ENCODE measurements at regions not wholly inside any gene's neighbourhood (a gene's known extent, or its start where the extent isn't known, plus 50 kb on each side); places are given as distances from the start of the nearest gene placed in this dataset.

DNA sequence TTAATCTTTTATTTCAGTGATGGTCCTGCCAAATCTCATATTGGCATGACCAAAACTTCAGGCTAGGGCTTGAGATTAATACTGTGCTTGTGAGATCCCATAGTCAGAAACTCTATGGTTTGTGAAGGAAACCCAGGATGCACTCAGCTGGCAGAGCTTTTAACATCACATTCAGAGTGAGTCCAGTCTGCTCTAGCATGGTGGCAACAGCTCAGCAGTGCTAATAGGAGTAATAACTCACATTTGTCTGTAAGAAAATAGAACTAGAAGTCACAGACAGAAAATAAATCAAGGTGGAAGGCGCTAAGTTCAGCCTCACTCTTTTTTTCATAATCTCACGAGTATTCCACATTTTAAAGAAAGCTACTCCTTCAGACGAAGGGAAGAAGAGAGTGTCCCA is 549.3 kb upstream of the TENM4 start:
- DNase-seq (ENCODE audit: extremely low spot score) = no peak
- CTCF ChIA-PET = no interaction called here
- POLR2A ChIA-PET = no interaction called here
- TF ChIP-seq HDGF (IDR thresholded peaks at IDR 0.05; ENCODE audit: borderline replicate concordance) = no peak
- no peak for TF ChIP-seq BHLHE40 (IDR thresholded peaks at IDR 0.05; ENCODE audit: borderline replicate concordance)
- TF ChIP-seq FOXK2 (IDR thresholded peaks at IDR 0.05) = no peak
- no peak for TF ChIP-seq SP1 (IDR thresholded peaks at IDR 0.05)
- TF ChIP-seq SUZ12 (IDR thresholded peaks at IDR 0.05) = no peak
- TF ChIP-seq FOXM1 (IDR thresholded peaks at IDR 0.05; ENCODE audit: borderline replicate concordance) = no peak
- no peak for TF ChIP-seq CTBP1 (IDR thresholded peaks at IDR 0.05; ENCODE audit: borderline replicate concordance)
- TF ChIP-seq L3MBTL2 (conservative IDR thresholded peaks at IDR 0.05) = no peak
- TF ChIP-seq, protein P1, sequence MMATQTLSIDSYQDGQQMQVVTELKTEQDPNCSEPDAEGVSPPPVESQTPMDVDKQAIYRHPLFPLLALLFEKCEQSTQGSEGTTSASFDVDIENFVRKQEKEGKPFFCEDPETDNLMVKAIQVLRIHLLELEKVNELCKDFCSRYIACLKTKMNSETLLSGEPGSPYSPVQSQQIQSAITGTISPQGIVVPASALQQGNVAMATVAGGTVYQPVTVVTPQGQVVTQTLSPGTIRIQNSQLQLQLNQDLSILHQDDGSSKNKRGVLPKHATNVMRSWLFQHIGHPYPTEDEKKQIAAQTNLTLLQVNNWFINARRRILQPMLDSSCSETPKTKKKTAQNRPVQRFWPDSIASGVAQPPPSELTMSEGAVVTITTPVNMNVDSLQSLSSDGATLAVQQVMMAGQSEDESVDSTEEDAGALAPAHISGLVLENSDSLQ (IDR thresholded peaks at IDR 0.05) = no peak
- no peak for TF ChIP-seq LEF1 (IDR thresholded peaks at IDR 0.05; ENCODE audit: borderline replicate concordance)
- TF ChIP-seq ELF4 (IDR thresholded peaks at IDR 0.05) = no peak
- TF ChIP-seq ZNF384 (IDR thresholded peaks at IDR 0.05) = no peak

DNA sequence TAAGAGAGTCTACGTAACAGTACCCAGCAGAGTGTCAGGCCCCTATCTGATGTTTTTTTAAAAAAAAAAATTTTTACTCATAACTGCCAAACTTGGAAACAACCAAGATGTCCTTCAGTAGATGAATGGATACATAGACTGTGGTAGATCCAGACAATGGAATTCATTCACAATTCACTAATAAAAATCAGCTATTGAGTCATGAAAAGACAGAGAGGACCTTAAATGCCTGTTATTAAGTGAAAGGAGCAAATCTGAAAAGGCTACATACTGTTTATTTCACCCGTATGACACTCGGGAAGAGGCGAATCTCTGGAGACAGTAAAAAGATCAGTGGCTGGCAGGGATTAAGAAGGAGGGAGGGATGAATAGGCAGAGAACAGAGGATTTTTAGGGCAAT is 541.4 kb upstream of the TENM4 start:
- DNase-seq (ENCODE audit: extremely low spot score) = no peak
- no peak for TF ChIP-seq ELF4 (IDR thresholded peaks at IDR 0.05)
- TF ChIP-seq, protein P1 (IDR thresholded peaks at IDR 0.05) = no peak
- TF ChIP-seq HDGF (IDR thresholded peaks at IDR 0.05; ENCODE audit: borderline replicate concordance) = no peak
- TF ChIP-seq FOXM1 (IDR thresholded peaks at IDR 0.05; ENCODE audit: borderline replicate concordance) = no peak
- TF ChIP-seq LEF1 (IDR thresholded peaks at IDR 0.05; ENCODE audit: borderline replicate concordance) = no peak
- TF ChIP-seq BHLHE40 (IDR thresholded peaks at IDR 0.05; ENCODE audit: borderline replicate concordance) = no peak
- no peak for TF ChIP-seq SP1 (IDR thresholded peaks at IDR 0.05)
- TF ChIP-seq ZNF384 (IDR thresholded peaks at IDR 0.05) = no peak
- TF ChIP-seq TARDBP (IDR thresholded peaks at IDR 0.05) = no peak
- TF ChIP-seq FOXA1 (IDR thresholded peaks at IDR 0.05) = no peak
- no peak for TF ChIP-seq CTBP1 (IDR thresholded peaks at IDR 0.05; ENCODE audit: borderline replicate concordance)
- no peak for TF ChIP-seq NFRKB (IDR thresholded peaks at IDR 0.05)
- CTCF ChIA-PET = interaction anchor here (0.6 kb wide), 1 partner anchor 1703 kb away, joined by 3 read pairs; no protein-coding TSS in a partner anchor
- POLR2A ChIA-PET = no interaction called here

DNA sequence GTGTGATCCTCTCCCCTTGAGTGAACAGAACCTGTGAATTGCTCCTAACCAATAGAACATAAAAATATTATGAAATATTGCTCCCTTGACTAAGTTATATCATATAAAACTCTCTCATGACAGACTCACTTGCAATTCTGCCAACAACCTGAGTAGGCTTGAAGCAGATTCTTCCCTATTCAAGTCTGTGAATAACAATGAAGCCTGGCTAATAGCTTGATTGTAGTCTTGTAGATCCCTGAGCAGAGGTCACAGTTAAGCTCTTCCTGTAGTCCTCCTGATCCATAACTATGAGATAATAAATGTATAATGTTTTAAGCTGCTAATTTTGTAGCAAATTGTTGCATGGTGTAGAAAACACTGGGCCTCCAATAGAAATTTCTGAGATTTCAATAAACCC is 540.1 kb upstream of the TENM4 start:
- ChIA-PET CTCF (no interaction called here), POLR2A (no interaction called here)
- TF ChIP-seq FOXK2 (IDR thresholded peaks at IDR 0.05) = no peak
- TF ChIP-seq L3MBTL2 (conservative IDR thresholded peaks at IDR 0.05) = no peak
- TF ChIP-seq SP1 (IDR thresholded peaks at IDR 0.05) = no peak
- TF ChIP-seq FOXA1 (IDR thresholded peaks at IDR 0.05) = no peak
- TF ChIP-seq NFRKB (IDR thresholded peaks at IDR 0.05) = no peak
- TF ChIP-seq HDGF (IDR thresholded peaks at IDR 0.05; ENCODE audit: borderline replicate concordance) = no peak
- TF ChIP-seq ZNF384 (IDR thresholded peaks at IDR 0.05) = no peak
- no peak for TF ChIP-seq TARDBP (IDR thresholded peaks at IDR 0.05)
- no peak for TF ChIP-seq ELF4 (IDR thresholded peaks at IDR 0.05)
- no peak for TF ChIP-seq CTBP1 (IDR thresholded peaks at IDR 0.05; ENCODE audit: borderline replicate concordance)
- TF ChIP-seq FOXM1 (IDR thresholded peaks at IDR 0.05; ENCODE audit: borderline replicate concordance) = no peak
- TF ChIP-seq SUZ12 (IDR thresholded peaks at IDR 0.05) = no peak
- TF ChIP-seq BHLHE40 (IDR thresholded peaks at IDR 0.05; ENCODE audit: borderline replicate concordance) = no peak
- TF ChIP-seq, protein P1 (IDR thresholded peaks at IDR 0.05) = no peak
- no peak for TF ChIP-seq ARNT (IDR thresholded peaks at IDR 0.05)
- no peak for TF ChIP-seq LEF1 (IDR thresholded peaks at IDR 0.05; ENCODE audit: borderline replicate concordance)
- no peak for DNase-seq (ENCODE audit: extremely low spot score)

DNA sequence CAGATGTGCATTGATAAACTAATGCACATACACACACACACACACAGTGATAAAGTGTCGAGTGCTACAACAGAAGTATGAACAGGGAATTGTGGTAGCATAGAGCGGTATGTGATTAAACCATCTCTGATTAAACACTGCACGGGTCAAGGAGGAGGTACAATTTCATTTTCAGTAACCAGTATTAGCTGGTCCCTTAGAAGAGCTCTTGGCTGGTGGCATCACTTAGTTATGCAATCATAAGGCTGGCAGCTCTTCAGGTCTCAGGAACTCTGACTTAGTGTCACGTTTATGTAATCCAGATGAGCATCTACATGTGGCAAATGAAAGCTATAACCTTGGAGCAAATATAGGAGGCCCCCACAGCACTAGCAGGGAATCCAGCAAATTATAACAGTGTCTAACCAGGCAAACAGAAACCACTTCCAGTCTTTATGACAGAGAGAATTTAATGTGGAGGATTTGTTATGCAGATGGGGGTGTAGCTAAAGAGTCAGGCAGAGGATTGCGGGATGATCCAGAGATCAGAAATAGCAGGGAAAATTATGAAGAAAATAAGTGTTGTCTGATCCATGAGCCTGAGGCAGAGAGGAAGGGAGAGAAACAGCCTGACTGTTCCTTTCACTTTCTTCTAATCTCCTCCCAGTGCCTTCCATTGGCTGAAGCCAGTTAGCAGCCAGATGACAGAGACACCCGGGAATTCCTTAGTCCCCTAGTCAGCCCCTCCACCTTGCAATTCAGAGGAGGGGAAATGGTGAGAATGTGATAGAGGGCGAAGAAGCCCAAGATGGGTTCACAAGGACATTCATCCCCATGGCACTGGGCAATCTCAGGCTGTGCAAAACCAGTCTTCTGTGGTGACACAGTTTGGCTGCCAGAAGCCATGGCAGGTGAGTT is 533.1 kb upstream of the TENM4 start:
- TF ChIP-seq TARDBP (IDR thresholded peaks at IDR 0.05) (no peak), L3MBTL2 (conservative IDR thresholded peaks at IDR 0.05) (no peak), CTBP1 (IDR thresholded peaks at IDR 0.05; ENCODE audit: borderline replicate concordance) (no peak), FOXK2 (IDR thresholded peaks at IDR 0.05) (no peak), SP1 (IDR thresholded peaks at IDR 0.05) (no peak), FOXM1 (IDR thresholded peaks at IDR 0.05; ENCODE audit: borderline replicate concordance) (no peak)
- TF ChIP-seq, protein P1 (IDR thresholded peaks at IDR 0.05) = no peak
- ChIA-PET CTCF (no interaction called here), POLR2A (no interaction called here)
- DNase-seq (ENCODE audit: extremely low spot score) = no peak

DNA sequence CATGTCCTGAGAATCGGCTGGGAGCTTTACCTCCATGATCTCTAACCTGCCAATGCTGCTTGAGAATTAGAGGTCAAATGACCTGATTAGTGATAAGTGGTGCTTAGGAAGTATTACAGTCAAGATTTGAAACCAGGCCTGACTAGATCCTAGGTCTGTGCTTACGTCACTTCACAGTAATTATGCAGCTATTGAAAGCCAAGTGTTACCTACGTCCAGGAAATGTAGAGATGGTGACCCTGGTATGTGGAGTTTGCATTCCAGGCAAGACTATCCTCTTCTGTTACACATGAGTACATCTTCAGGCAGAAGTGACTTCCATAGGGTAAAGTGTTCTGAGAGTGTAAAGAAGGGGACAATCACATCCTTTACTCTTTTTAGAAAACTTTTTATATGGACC is 530.4 kb upstream of the TENM4 start:
- CTCF ChIA-PET = no interaction called here
- POLR2A ChIA-PET = no interaction called here
- TF ChIP-seq BHLHE40 (IDR thresholded peaks at IDR 0.05; ENCODE audit: borderline replicate concordance) (no peak), FOXA1 (IDR thresholded peaks at IDR 0.05) (no peak), FOXM1 (IDR thresholded peaks at IDR 0.05; ENCODE audit: borderline replicate concordance) (no peak), TARDBP (IDR thresholded peaks at IDR 0.05) (no peak), ZNF384 (IDR thresholded peaks at IDR 0.05) (no peak), HDGF (IDR thresholded peaks at IDR 0.05; ENCODE audit: borderline replicate concordance) (no peak), CTBP1 (IDR thresholded peaks at IDR 0.05; ENCODE audit: borderline replicate concordance) (no peak)
- no peak for DNase-seq (ENCODE audit: extremely low spot score)
